Sigmoid colon (tissue), 4 donors: ENCODE measurements at regions not wholly inside any gene's neighbourhood (a gene's known extent, or its start where the extent isn't known, plus 50 kb on each side); places are given as distances from the start of the nearest gene placed in this dataset.
"Not testable (repeated sequence)": the region's sequence is repeated elsewhere in the genome, so short reads cannot be mapped to it uniquely, and the experiment has no call there.

ENCODE experiments used
- CTCF ChIP-seq, 4 experiments: fragments of 450-650 bp in 3 of 4; fragments of 200-600 bp in 1 of 4; IDR thresholded peaks; one replicate each; pipeline ENCODE4 v1.5.1; 2016 to 2019; ENCODE audit warnings: antibody characterized with exemption in 4 of 4, mild to moderate bottlenecking in 3 of 4, moderate library complexity in 2 of 4
- POLR2A ChIP-seq, 2 donors: fragments of 450-650 bp; IDR thresholded peaks; one replicate each; pipeline ENCODE4 v1.6.1; 2016; ENCODE audit warnings: antibody characterized with exemption in 2 of 2, mild to moderate bottlenecking in 2 of 2, moderate library complexity in 2 of 2
- POLR2AphosphoS5 ChIP-seq, 4 donors: sonication (generic); formaldehyde crosslinking; IDR thresholded peaks; one replicate each; pipeline ENCODE4 v1.6.1; 2017; ENCODE audit warnings: antibody characterized with exemption in 4 of 4

- not testable (repeated sequence) for TF ChIP-seq POLR2A, CTCF, POLR2AphosphoS5 (IDR thresholded peaks at IDR 0.05)
These were observed 163.9 kb upstream of the NBPF12 start for GRCh38 chr1:146774271-146774670.
